ENCODE measurements at regions not wholly inside any gene's neighbourhood (a gene's known extent, or its start where the extent isn't known, plus 50 kb on each side); places are given as distances from the start of the nearest gene placed in this dataset.
A peak's percentile ranks its signal among the peaks of the same experiment; 100 is the strongest.

GRCh38 chr11:104410336-104410735 lies 246.4 kb upstream of the PDGFD start:
- DNase-seq (ENCODE audit: low read depth, low spot score) = no peak
- no peaks in the 10 kb centered on the region for H3K36me3 ChIP-seq (ENCODE audit: insufficient read depth, insufficient read length, low read length)
- H3K9me3 ChIP-seq (ENCODE audit: insufficient read depth, low read length) = no peaks in the 10 kb centered on the region; the same call in 1 of the 2 replicates
- H3K27me3 ChIP-seq (ENCODE audit: insufficient read depth, insufficient read length) = no peaks in the 10 kb centered on the region
- H3K4me1 ChIP-seq (ENCODE audit: insufficient read depth, insufficient read length) = no peaks in the 10 kb centered on the region
- no peak overlapping the region for H3K4me3 ChIP-seq (ENCODE audit: insufficient read length, low read depth)
- H3K9ac ChIP-seq (ENCODE audit: insufficient read length, low read depth) = no peak overlapping the region
- TF ChIP-seq SUZ12 (IDR thresholded peaks at IDR 0.05; ENCODE audit: extremely low read depth, insufficient read depth, insufficient read length) (no peak), ZNF274 (IDR thresholded peaks at IDR 0.05; ENCODE audit: low read depth, low read length) (no peak), YY1 (IDR thresholded peaks at IDR 0.05; ENCODE audit: insufficient read depth, insufficient read length) (no peak)

GRCh38 chr11:104408630-104409029 lies 244.7 kb upstream of the PDGFD start:
- Histone ChIP-seq H3K9ac (ENCODE audit: insufficient read length, low read depth) (no peak overlapping the region), H3K4me1 (ENCODE audit: insufficient read depth, insufficient read length) (no peaks in the 10 kb centered on the region), H3K4me3 (ENCODE audit: insufficient read length, low read depth) (no peak overlapping the region), H3K27me3 (ENCODE audit: insufficient read depth, insufficient read length) (no peaks in the 10 kb centered on the region), H3K36me3 (ENCODE audit: insufficient read depth, insufficient read length, low read length) (no peaks in the 10 kb centered on the region), H3K9me3 (ENCODE audit: insufficient read depth, low read length) (no peaks in the 10 kb centered on the region; the same call in 1 of the 2 replicates)
- no peak for DNase-seq (ENCODE audit: low read depth, low spot score)
- no peak for TF ChIP-seq SUZ12 (IDR thresholded peaks at IDR 0.05; ENCODE audit: extremely low read depth, insufficient read depth, insufficient read length)
- TF ChIP-seq ZNF274 (IDR thresholded peaks at IDR 0.05; ENCODE audit: low read depth, low read length) = no peak
- TF ChIP-seq YY1 (IDR thresholded peaks at IDR 0.05; ENCODE audit: insufficient read depth, insufficient read length) = no peak

GRCh38 chr11:104405277-104405676 lies 241.3 kb upstream of the PDGFD start:
- TF ChIP-seq ZNF274 (IDR thresholded peaks at IDR 0.05; ENCODE audit: low read depth, low read length) (no peak), YY1 (IDR thresholded peaks at IDR 0.05; ENCODE audit: insufficient read depth, insufficient read length) (no peak), SUZ12 (IDR thresholded peaks at IDR 0.05; ENCODE audit: extremely low read depth, insufficient read depth, insufficient read length) (no peak)
- H3K9me3 ChIP-seq (ENCODE audit: insufficient read depth, low read length) = no peaks in the 10 kb centered on the region
- H3K27me3 ChIP-seq (ENCODE audit: insufficient read depth, insufficient read length) = no peaks in the 10 kb centered on the region
- no peak overlapping the region for H3K4me3 ChIP-seq (ENCODE audit: insufficient read length, low read depth)
- no peak for DNase-seq (ENCODE audit: low read depth, low spot score)
- no peaks in the 10 kb centered on the region for H3K36me3 ChIP-seq (ENCODE audit: insufficient read depth, insufficient read length, low read length)
- H3K9ac ChIP-seq (ENCODE audit: insufficient read length, low read depth) = no peak overlapping the region
- no peaks in the 10 kb centered on the region for H3K4me1 ChIP-seq (ENCODE audit: insufficient read depth, insufficient read length)

- Histone ChIP-seq H3K36me3 (ENCODE audit: insufficient read depth, insufficient read length, low read length) (no peaks in the 10 kb centered on the region), H3K9ac (ENCODE audit: insufficient read length, low read depth) (no peak overlapping the region), H3K4me1 (ENCODE audit: insufficient read depth, insufficient read length) (no peaks in the 10 kb centered on the region), H3K4me3 (ENCODE audit: insufficient read length, low read depth) (no peak overlapping the region), H3K27me3 (ENCODE audit: insufficient read depth, insufficient read length) (no peaks in the 10 kb centered on the region), H3K9me3 (ENCODE audit: insufficient read depth, low read length) (no peaks in the 10 kb centered on the region)
- no peak for TF ChIP-seq SUZ12 (IDR thresholded peaks at IDR 0.05; ENCODE audit: extremely low read depth, insufficient read depth, insufficient read length)
- no peak for TF ChIP-seq ZNF274 (IDR thresholded peaks at IDR 0.05; ENCODE audit: low read depth, low read length)
- no peak for TF ChIP-seq YY1 (IDR thresholded peaks at IDR 0.05; ENCODE audit: insufficient read depth, insufficient read length)
- DNase-seq (ENCODE audit: low read depth, low spot score) = no peak
These were observed 240.6 kb upstream of the PDGFD start for GRCh38 chr11:104404231-104405175.

- no peaks in the 10 kb centered on the region for H3K27me3 ChIP-seq (ENCODE audit: insufficient read depth, insufficient read length)
- no peak for TF ChIP-seq YY1 (IDR thresholded peaks at IDR 0.05; ENCODE audit: insufficient read depth, insufficient read length)
- no peak for TF ChIP-seq ZNF274 (IDR thresholded peaks at IDR 0.05; ENCODE audit: low read depth, low read length)
- no peak for TF ChIP-seq SUZ12 (IDR thresholded peaks at IDR 0.05; ENCODE audit: extremely low read depth, insufficient read depth, insufficient read length)
- H3K9me3 ChIP-seq (ENCODE audit: insufficient read depth, low read length) = no peaks in the 10 kb centered on the region
- H3K36me3 ChIP-seq (ENCODE audit: insufficient read depth, insufficient read length, low read length) = no peaks in the 10 kb centered on the region
- H3K4me1 ChIP-seq (ENCODE audit: insufficient read depth, insufficient read length) = no peaks in the 10 kb centered on the region
- no peak overlapping the region for H3K9ac ChIP-seq (ENCODE audit: insufficient read length, low read depth)
- peak; percentile 44 for DNase-seq (ENCODE audit: low read depth, low spot score)
- H3K4me3 ChIP-seq (ENCODE audit: insufficient read length, low read depth) = no peak overlapping the region
These were observed 239.0 kb upstream of the PDGFD start for GRCh38 chr11:104402812-104403521.

GRCh38 chr11:104394508-104394907 lies 230.6 kb upstream of the PDGFD start:
- TF ChIP-seq YY1 (IDR thresholded peaks at IDR 0.05; ENCODE audit: insufficient read depth, insufficient read length) (no peak), SUZ12 (IDR thresholded peaks at IDR 0.05; ENCODE audit: extremely low read depth, insufficient read depth, insufficient read length) (no peak), ZNF274 (IDR thresholded peaks at IDR 0.05; ENCODE audit: low read depth, low read length) (no peak)
- H3K9me3 ChIP-seq (ENCODE audit: insufficient read depth, low read length) = no peaks in the 10 kb centered on the region
- no peak overlapping the region for H3K4me3 ChIP-seq (ENCODE audit: insufficient read length, low read depth)
- no peak for DNase-seq (ENCODE audit: low read depth, low spot score)
- no peak overlapping the region for H3K9ac ChIP-seq (ENCODE audit: insufficient read length, low read depth)
- H3K27me3 ChIP-seq (ENCODE audit: insufficient read depth, insufficient read length) = no peaks in the 10 kb centered on the region
- no peaks in the 10 kb centered on the region for H3K4me1 ChIP-seq (ENCODE audit: insufficient read depth, insufficient read length)
- H3K36me3 ChIP-seq (ENCODE audit: insufficient read depth, insufficient read length, low read length) = no peaks in the 10 kb centered on the region

GRCh38 chr11:104390651-104391050 lies 226.7 kb upstream of the PDGFD start:
- no peak for DNase-seq (ENCODE audit: low read depth, low spot score)
- TF ChIP-seq SUZ12 (IDR thresholded peaks at IDR 0.05; ENCODE audit: extremely low read depth, insufficient read depth, insufficient read length) (no peak), ZNF274 (IDR thresholded peaks at IDR 0.05; ENCODE audit: low read depth, low read length) (no peak), YY1 (IDR thresholded peaks at IDR 0.05; ENCODE audit: insufficient read depth, insufficient read length) (no peak)
- Histone ChIP-seq H3K4me3 (ENCODE audit: insufficient read length, low read depth) (no peak overlapping the region), H3K4me1 (ENCODE audit: insufficient read depth, insufficient read length) (no peaks in the 10 kb centered on the region), H3K36me3 (ENCODE audit: insufficient read depth, insufficient read length, low read length) (no peaks in the 10 kb centered on the region), H3K9ac (ENCODE audit: insufficient read length, low read depth) (no peak overlapping the region), H3K27me3 (ENCODE audit: insufficient read depth, insufficient read length) (no peaks in the 10 kb centered on the region), H3K9me3 (ENCODE audit: insufficient read depth, low read length) (no peaks in the 10 kb centered on the region)
